Brain microvascular endothelial cell (primary cell): ENCODE measurements at regions not wholly inside any gene's neighbourhood (a gene's known extent, or its start where the extent isn't known, plus 50 kb on each side); places are given as distances from the start of the nearest gene placed in this dataset.

Experiments used
- DNase-seq: peaks from one replicate; pipeline ENCODE4 v3.0.0-alpha.2; 2020
- H3K27ac ChIP-seq: fragments of 250-450 bp; sonication (Bioruptor Pico); 2 replicates; pipeline ENCODE4 v1.5.1; 2020; ENCODE audit warnings: mild to moderate bottlenecking, moderate library complexity
- H3K27me3 ChIP-seq: fragments of 250-450 bp; sonication (Bioruptor Pico); replicated peaks from 2 replicates; pipeline ENCODE4 v1.5.1; 2020; ENCODE audit warnings: mild to moderate bottlenecking
- H3K36me3 ChIP-seq: fragments of 250-450 bp; sonication (Bioruptor Pico); replicated peaks from 2 replicates; pipeline ENCODE4 v1.5.1; 2020; ENCODE audit warnings: mild to moderate bottlenecking
- H3K4me3 ChIP-seq: 2 replicates; pipeline ENCODE4 v1.5.1; 2011; ENCODE audit warnings: low read depth, mild to moderate bottlenecking, control low read depth, low read length, moderate library complexity
- in situ Hi-C: cut with HindIII; loops from 2 replicates; pipeline ENCODE4 v1.10.0; 2017; ENCODE audit warnings: low sequenced_read_pairs, low pct_ligation_motif_present
- TF ChIP-seq, protein P1 (sequence below): IDR thresholded peaks from 2 replicates; pipeline ENCODE4 v1.5.1; 2011; ENCODE audit warnings: low read depth, mild to moderate bottlenecking, moderate library complexity, low read length, control low read depth, inconsistent platforms; ENCODE audit errors: missing control alignments

DNA sequence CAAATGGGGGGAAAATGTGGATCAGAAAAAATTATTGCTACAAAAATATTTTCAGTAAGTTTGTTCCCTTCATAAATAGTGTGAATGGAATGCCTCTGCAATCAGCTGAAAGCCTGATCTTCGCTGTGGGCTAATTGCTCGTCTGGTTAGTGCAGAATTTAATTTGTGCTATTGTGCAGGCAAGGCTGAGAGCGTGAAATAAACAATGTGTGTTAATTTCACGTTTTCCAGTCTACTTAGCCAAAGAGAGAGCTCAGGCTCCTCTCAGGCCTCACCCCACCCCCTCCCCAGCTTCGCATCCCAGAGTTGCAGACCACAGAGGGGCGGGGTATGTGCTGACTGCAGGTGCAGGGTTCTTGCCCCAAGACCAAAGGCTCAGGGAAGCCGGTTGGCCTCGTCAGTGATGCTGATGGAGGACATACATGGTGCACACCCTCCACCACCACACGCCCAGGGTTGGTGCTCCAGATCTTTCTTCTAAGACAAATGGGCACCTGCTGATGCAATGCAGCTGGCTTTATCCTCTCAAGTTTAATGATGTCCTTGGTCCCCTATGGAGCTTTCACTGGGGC is 302.6 kb upstream of the SLC14A2 start:
- TF ChIP-seq, protein P1, sequence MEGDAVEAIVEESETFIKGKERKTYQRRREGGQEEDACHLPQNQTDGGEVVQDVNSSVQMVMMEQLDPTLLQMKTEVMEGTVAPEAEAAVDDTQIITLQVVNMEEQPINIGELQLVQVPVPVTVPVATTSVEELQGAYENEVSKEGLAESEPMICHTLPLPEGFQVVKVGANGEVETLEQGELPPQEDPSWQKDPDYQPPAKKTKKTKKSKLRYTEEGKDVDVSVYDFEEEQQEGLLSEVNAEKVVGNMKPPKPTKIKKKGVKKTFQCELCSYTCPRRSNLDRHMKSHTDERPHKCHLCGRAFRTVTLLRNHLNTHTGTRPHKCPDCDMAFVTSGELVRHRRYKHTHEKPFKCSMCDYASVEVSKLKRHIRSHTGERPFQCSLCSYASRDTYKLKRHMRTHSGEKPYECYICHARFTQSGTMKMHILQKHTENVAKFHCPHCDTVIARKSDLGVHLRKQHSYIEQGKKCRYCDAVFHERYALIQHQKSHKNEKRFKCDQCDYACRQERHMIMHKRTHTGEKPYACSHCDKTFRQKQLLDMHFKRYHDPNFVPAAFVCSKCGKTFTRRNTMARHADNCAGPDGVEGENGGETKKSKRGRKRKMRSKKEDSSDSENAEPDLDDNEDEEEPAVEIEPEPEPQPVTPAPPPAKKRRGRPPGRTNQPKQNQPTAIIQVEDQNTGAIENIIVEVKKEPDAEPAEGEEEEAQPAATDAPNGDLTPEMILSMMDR, result no peak
- in situ Hi-C loops, result no loop called here

DNA sequence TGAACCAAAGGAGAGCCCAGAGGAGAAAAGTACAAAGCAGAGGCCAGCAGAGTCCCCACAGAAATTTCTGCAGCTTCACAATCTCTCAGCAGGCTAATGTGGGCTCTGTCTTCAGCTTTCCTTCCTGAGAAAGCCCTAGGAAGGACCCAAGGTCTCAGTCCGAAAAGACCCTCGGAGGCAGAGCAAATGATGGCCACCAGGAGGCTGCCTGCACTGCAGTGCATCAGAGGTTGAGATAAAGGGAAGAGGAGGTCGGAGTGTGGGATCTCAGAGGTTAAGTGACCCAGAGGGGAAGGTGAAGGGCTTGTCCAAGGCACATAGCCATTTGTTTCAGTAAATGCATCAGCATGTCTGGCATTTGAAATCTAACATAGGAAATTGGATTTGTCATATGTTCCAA is 299.1 kb upstream of the SLC14A2 start:
- H3K36me3 ChIP-seq, result no peaks in the 10 kb centered on the region
- no peak overlapping the region for H3K4me3 ChIP-seq
- TF ChIP-seq, protein P1, result no peak
- H3K27ac ChIP-seq, result no peak overlapping the region
- no peaks in the 10 kb centered on the region for H3K27me3 ChIP-seq
- in situ Hi-C loops, result no loop called here
- DNase-seq, result no peak

More for the DNA sequence above, 302.6 kb upstream of the SLC14A2 start:
- Histone ChIP-seq H3K27ac (no peak overlapping the region), H3K4me3 (no peak overlapping the region), H3K36me3 (no peaks in the 10 kb centered on the region), H3K27me3 (no peaks in the 10 kb centered on the region)
- DNase-seq, result no peak

DNA sequence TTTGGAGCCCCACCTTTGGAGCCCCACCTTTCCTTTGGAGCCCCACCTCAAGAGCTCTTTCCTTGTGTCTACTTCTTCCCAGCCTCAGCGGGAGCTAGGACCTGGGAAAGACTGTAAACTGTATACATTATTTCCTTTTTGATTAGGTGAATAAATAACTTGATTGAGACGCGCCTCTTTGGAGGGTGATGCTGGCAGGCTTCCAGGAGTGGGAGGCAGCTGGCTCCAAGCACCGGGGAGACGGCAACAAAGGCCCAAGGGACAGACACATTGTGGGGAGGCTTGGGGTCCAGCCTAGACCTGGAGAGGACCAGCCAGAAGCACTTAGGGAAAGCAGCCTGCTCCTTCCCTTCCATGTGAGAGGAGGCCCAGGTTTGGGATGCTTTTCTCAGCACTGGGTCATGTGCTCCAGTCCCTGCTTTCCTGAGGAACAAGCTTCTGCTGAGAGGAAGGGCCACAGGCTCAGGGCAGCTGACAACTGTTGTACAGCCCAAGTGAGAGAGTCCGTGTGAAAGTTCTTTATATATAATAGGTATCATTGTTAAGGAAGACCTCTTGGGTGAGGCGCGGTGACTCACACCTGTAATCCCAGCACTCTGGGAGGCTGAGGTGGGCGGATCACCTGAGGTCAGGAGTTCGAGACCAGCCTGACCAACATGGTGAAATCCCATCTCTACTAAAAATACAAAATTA is 297.2 kb upstream of the SLC14A2 start:
- no peaks in the 10 kb centered on the region for H3K27me3 ChIP-seq
- in situ Hi-C loops, result no loop called here
- TF ChIP-seq, protein P1, result no peak
- no peaks in the 10 kb centered on the region for H3K36me3 ChIP-seq
- DNase-seq, result no peak
- H3K27ac ChIP-seq, result no peak overlapping the region
- no peak overlapping the region for H3K4me3 ChIP-seq

DNA sequence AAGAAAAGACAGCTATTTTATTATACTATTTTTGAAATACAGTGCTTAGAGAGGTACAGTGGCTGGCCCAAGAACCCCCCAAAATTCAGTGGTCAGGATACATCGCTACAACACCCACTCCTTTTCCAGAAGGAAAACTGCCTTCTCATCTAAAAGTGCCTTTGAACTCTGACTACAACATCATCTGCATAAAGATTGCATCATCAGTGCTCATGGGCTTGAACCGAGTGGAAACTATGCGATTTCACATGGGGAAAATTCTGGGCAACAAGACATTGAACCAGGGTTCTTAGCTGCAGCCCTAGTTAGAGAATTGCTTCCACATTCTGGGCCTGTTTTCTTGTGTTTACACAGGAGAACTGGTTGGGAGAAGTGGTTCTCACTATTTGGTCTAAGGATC is 294.6 kb upstream of the SLC14A2 start:
- no peak for DNase-seq
- Histone ChIP-seq H3K4me3 (no peak overlapping the region), H3K27me3 (no peaks in the 10 kb centered on the region), H3K27ac (no peak overlapping the region), H3K36me3 (no peaks in the 10 kb centered on the region)
- TF ChIP-seq, protein P1, result no peak
- in situ Hi-C loops, result no loop called here

DNA sequence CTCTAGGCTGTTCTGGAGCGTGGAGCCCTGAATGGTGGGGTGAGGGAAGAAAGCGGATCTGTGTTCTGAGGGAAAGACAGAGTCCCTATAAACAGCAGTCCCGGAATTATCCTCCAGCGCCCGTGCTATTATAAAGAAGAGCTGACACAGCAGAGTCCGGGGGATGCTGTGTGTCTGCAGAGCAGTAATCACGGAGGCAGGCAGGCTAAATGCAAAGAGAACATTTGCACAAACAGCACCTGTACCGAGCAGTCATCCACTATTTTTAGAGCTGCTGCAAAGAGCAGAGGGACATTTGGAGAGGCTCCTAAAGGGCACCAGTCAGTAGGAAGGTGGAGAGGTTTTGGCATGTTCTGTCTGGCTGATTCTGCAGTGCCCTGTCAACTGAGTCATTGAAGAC is 293.8 kb upstream of the SLC14A2 start:
- DNase-seq, result no peak
- H3K4me3 ChIP-seq, result no peak overlapping the region
- in situ Hi-C loops, result no loop called here
- no peak overlapping the region for H3K27ac ChIP-seq
- TF ChIP-seq, protein P1, result no peak
- H3K27me3 ChIP-seq, result no peaks in the 10 kb centered on the region
- no peaks in the 10 kb centered on the region for H3K36me3 ChIP-seq

DNA sequence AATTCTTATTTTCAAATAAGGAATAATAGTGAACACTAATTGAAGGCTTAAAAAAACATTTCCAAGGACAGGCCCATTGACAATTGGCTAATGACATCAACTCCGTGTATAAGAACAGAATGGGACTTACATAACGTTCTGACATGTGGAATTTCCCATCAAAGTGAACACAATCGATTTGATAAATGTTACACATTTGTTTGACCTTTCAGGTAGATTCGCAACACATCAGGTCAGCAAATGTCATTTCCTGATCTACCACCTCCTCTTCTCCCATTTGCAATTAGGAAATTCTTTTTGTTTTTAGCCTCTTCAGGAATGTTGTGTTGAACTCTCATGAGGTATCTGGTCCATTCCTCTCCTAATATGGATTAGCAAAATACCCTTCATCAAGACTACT is 292.9 kb upstream of the SLC14A2 start:
- in situ Hi-C loops, result no loop called here
- H3K27ac ChIP-seq, result no peak overlapping the region
- no peaks in the 10 kb centered on the region for H3K27me3 ChIP-seq
- no peak overlapping the region for H3K4me3 ChIP-seq
- no peaks in the 10 kb centered on the region for H3K36me3 ChIP-seq
- TF ChIP-seq, protein P1, result no peak
- DNase-seq, result no peak
